ENCODE measurements at regions not wholly inside any gene's neighbourhood (a gene's known extent, or its start where the extent isn't known, plus 50 kb on each side); places are given as distances from the start of the nearest gene placed in this dataset.
A peak's percentile ranks its signal among the peaks of the same experiment; 100 is the strongest.

GRCh38 chr6:139944976-139945375 lies 570.5 kb upstream of the CITED2 start:
- Mint-ChIP-seq H3K27ac (peak overlapping the region; percentile 83; the same call in 1 of the 2 replicates), H3K4me1 (ENCODE audit: low read depth) (peaks cover 42% of the 10 kb centered on the region), H3K9me3 (peaks cover 8% of the 10 kb centered on the region; the same call in 1 of the 2 replicates), H3K27me3 (ENCODE audit: insufficient read depth) (no peaks in the 10 kb centered on the region), H3K4me3 (no peak overlapping the region), H3K36me3 (ENCODE audit: low read depth) (peaks cover 28% of the 10 kb centered on the region)
- DNase-seq: no peak
- TF ChIP-seq CTCF (IDR thresholded peaks at IDR 0.05): no peak

GRCh38 chr6:139944131-139944530 lies 569.7 kb upstream of the CITED2 start:
- Mint-ChIP-seq H3K9me3 (peaks cover 8% of the 10 kb centered on the region; the same call in 1 of the 2 replicates), H3K27ac (peak overlapping the region; percentile 83), H3K27me3 (ENCODE audit: insufficient read depth) (no peaks in the 10 kb centered on the region), H3K4me3 (peak overlapping the region; percentile 9; the same call in 1 of the 2 replicates), H3K4me1 (ENCODE audit: low read depth) (peaks cover 42% of the 10 kb centered on the region), H3K36me3 (ENCODE audit: low read depth) (peaks cover 28% of the 10 kb centered on the region)
- no peak for TF ChIP-seq CTCF (IDR thresholded peaks at IDR 0.05)
- no peak for DNase-seq

- H3K27ac Mint-ChIP-seq: peak overlapping the region; percentile 83
- H3K4me3 Mint-ChIP-seq: peak overlapping the region; percentile 37
- H3K36me3 Mint-ChIP-seq (ENCODE audit: low read depth): peaks cover 28% of the 10 kb centered on the region
- no peak for TF ChIP-seq CTCF (IDR thresholded peaks at IDR 0.05)
- peaks cover 42% of the 10 kb centered on the region for H3K4me1 Mint-ChIP-seq (ENCODE audit: low read depth)
- peak; percentile 89 for DNase-seq
- no peaks in the 10 kb centered on the region for H3K27me3 Mint-ChIP-seq (ENCODE audit: insufficient read depth)
- peaks cover 8% of the 10 kb centered on the region; the same call in 1 of the 2 replicates for H3K9me3 Mint-ChIP-seq
These were observed 568.9 kb upstream of the CITED2 start for GRCh38 chr6:139943391-139943790.

DNA sequence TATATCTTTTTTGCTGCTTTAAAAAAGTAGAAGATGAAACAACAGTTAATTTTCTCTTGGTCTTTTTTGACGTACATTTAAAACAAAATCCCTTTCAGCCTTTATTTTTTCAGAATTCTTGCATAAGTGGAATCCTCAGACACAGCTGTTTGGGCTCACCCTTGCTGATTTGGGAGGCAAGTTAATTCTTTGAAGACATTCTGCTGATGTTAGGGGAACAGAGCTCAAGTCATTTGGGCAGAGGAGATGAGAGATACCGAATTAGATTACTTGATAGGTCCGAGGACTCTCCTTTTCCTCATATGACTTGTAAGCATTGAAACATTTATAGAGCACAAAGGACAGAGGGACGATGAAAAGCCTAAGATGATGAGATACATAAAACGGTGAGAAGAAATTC lies 567.9 kb upstream of the CITED2 start:
- TF ChIP-seq CTCF (IDR thresholded peaks at IDR 0.05): no peak
- Mint-ChIP-seq H3K27ac (peak overlapping the region; percentile 83), H3K27me3 (ENCODE audit: insufficient read depth) (no peaks in the 10 kb centered on the region), H3K9me3 (peaks cover 8% of the 10 kb centered on the region; the same call in 1 of the 2 replicates), H3K4me3 (no peak overlapping the region), H3K4me1 (ENCODE audit: low read depth) (peaks cover 42% of the 10 kb centered on the region), H3K36me3 (ENCODE audit: low read depth) (peaks cover 28% of the 10 kb centered on the region)
- no peak for DNase-seq

GRCh38 chr6:139941826-139942225 lies 567.4 kb upstream of the CITED2 start:
- Mint-ChIP-seq H3K4me1 (ENCODE audit: low read depth) (peaks cover 42% of the 10 kb centered on the region), H3K27me3 (ENCODE audit: insufficient read depth) (no peaks in the 10 kb centered on the region), H3K36me3 (ENCODE audit: low read depth) (peaks cover 24% of the 10 kb centered on the region), H3K27ac (peak overlapping the region; percentile 78; the same call in 1 of the 2 replicates), H3K9me3 (peaks cover 5% of the 10 kb centered on the region; the same call in 1 of the 2 replicates), H3K4me3 (no peak overlapping the region)
- DNase-seq: no peak
- no peak for TF ChIP-seq CTCF (IDR thresholded peaks at IDR 0.05)

Measured in HFFc6 (cell line).